ENCODE measurements at regions not wholly inside any gene's neighbourhood (a gene's known extent, or its start where the extent isn't known, plus 50 kb on each side); places are given as distances from the start of the nearest gene placed in this dataset.

DNA sequence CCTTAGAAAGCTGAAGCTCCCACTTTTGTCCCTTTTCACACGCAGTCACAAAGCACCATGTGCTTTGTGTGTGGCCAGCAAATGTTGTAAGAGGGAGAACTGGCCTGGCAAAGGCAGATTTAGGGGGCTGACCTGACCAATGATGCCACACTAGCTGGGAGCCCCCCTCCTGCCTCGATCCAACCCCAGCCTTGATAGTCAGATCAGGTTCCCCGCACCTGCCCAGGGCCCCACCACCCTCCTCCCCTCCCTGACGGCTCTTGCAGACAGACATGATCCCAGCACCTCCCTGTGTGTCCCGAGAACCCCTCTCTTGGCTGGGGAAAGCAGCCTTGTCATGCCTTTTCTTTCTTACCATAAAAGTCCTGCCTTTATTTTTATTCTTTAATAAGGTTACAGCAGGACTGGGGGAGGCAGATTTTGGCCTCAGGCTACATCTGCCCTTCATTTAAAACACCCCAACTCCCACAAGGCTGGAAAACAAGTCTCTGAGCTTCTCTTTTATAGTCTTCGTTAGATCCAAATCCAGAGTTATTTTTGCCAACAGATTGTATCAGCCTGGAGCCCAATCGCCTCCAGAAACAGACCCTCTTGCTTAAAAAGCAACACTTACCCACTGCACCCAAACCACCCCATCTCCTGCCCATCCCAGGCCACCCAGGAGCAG is 201.8 kb upstream of the CDH5 start:
- TF ChIP-seq, protein P1, sequence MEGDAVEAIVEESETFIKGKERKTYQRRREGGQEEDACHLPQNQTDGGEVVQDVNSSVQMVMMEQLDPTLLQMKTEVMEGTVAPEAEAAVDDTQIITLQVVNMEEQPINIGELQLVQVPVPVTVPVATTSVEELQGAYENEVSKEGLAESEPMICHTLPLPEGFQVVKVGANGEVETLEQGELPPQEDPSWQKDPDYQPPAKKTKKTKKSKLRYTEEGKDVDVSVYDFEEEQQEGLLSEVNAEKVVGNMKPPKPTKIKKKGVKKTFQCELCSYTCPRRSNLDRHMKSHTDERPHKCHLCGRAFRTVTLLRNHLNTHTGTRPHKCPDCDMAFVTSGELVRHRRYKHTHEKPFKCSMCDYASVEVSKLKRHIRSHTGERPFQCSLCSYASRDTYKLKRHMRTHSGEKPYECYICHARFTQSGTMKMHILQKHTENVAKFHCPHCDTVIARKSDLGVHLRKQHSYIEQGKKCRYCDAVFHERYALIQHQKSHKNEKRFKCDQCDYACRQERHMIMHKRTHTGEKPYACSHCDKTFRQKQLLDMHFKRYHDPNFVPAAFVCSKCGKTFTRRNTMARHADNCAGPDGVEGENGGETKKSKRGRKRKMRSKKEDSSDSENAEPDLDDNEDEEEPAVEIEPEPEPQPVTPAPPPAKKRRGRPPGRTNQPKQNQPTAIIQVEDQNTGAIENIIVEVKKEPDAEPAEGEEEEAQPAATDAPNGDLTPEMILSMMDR (CRISPR knock-in tag; IDR thresholded peaks at IDR 0.05), result no peak
- TF ChIP-seq POLR2AphosphoS5 (IDR thresholded peaks at IDR 0.05; ENCODE audit: low read depth, low read length) (no peak), TOE1 (CRISPR knock-in tag; IDR thresholded peaks at IDR 0.05) (no peak), FOXA3 (CRISPR knock-in tag; IDR thresholded peaks at IDR 0.05) (no peak)
- TF ChIP-seq, protein P2, sequence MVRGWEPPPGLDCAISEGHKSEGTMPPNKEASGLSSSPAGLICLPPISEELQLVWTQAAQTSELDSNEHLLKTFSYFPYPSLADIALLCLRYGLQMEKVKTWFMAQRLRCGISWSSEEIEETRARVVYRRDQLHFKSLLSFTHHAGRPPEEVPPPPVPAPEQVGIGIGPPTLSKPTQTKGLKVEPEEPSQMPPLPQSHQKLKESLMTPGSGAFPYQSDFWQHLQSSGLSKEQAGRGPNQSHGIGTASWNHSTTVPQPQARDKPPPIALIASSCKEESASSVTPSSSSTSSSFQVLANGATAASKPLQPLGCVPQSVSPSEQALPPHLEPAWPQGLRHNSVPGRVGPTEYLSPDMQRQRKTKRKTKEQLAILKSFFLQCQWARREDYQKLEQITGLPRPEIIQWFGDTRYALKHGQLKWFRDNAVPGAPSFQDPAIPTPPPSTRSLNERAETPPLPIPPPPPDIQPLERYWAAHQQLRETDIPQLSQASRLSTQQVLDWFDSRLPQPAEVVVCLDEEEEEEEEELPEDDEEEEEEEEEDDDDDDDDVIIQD (CRISPR knock-in tag; IDR thresholded peaks at IDR 0.05; ENCODE audit: low read depth), result no peak
